Skeletal muscle tissue (tissue), 3 donors: ENCODE measurements at regions not wholly inside any gene's neighbourhood (a gene's known extent, or its start where the extent isn't known, plus 50 kb on each side); places are given as distances from the start of the nearest gene placed in this dataset.
"Not testable (repeated sequence)": the region's sequence is repeated elsewhere in the genome, so short reads cannot be mapped to it uniquely, and the experiment has no call there.

Source experiments
- H3K27ac ChIP-seq: one replicate; pipeline ENCODE4 v1.7.0; 2013; ENCODE audit warnings: mild to moderate bottlenecking, low read depth, low read length, inconsistent platforms
- H3K27me3 ChIP-seq, 3 donors: one replicate each; pipeline ENCODE4 v1.7.0; 2013; ENCODE audit warnings: low read length in 3 of 3; ENCODE audit not compliant: control insufficient read depth in 3 of 3, insufficient read depth in 3 of 3
- H3K36me3 ChIP-seq, 3 donors: one replicate each; pipeline ENCODE4 v1.7.0; 2013; ENCODE audit warnings: low read length in 3 of 3; ENCODE audit not compliant: control insufficient read depth in 3 of 3, insufficient read depth in 3 of 3
- H3K4me1 ChIP-seq, 3 donors: one replicate each; pipeline ENCODE4 v1.7.0; 2013; ENCODE audit warnings: low read length in 3 of 3, mild to moderate bottlenecking in 3 of 3; ENCODE audit not compliant: control insufficient read depth in 3 of 3, insufficient read depth in 3 of 3
- H3K4me3 ChIP-seq, 3 donors: one replicate each; pipeline ENCODE4 v1.7.0; 2013; ENCODE audit warnings: low read length in 3 of 3
- H3K9ac ChIP-seq, 3 donors: one replicate each; pipeline ENCODE4 v1.7.0; 2013; ENCODE audit warnings: low read length in 3 of 3, mild to moderate bottlenecking in 3 of 3, moderate library complexity in 2 of 3, low read depth in 1 of 3
- H3K9me3 ChIP-seq, 3 donors: one replicate each; pipeline ENCODE4 v1.7.0; 2013; ENCODE audit warnings: low read length in 3 of 3; ENCODE audit not compliant: control insufficient read depth in 3 of 3
- donor health status: Osteomylitis.

DNA sequence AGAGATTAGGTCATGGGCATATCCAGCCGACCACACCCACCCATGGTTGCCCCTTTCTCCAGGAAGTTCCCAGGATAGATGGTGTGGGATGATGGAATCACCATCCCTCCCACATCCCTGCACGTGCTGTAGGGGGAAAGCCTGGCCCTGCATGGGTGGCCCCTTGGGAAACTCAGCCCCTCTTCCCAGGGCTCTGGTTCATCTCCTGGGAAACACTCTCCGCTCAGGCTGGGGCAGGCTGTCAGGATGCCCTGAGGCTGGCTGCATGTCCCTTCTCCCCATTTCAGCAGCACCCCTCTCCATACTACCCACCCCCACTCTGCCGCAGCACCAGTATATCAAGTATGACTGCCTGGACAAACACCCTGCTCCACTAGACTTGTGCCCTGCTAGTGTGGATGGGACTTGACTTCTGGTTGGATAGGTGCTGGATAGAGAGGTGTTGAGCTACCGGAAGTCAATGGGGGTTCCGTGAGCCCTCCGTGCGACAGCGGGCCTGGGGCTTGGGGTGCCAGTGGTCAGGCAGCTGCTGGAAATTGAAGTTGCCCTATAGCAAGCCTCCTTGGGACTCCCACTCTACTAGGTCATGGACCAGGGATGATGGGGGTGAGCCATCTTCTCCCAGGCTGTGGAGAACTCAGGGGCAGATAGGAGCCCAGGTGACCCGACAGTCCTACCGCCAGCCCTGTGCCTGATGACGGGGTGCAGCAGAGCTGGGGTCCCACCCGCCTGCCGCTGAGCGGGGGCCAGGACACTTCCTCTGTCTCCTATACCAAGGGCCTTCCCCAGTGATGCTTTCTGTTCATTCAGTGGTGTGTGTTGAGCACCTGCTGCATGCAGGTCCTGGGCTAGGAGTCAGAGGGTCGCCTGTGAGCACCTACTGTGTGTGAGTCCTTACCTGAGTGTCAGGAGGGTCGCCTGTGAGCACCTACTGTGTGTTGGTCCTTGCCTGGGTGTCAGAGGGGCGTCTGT, 69.4 kb upstream of the COL5A1 start:
- Histone ChIP-seq H3K27me3 (peaks cover 4 to 28% (median 13%) of the 10 kb centered on the region in 3 donors), H3K36me3 (no peaks in the 10 kb centered on the region), H3K4me3 (no peak overlapping the region), H3K9ac (no peak overlapping the region), H3K27ac (no peak overlapping the region), H3K9me3 (peaks cover 0 to under 1% (median under 1%) of the 10 kb centered on the region in 3 donors), H3K4me1 (peaks cover 0 to 3% (median 0%) of the 10 kb centered on the region in 3 donors)

DNA sequence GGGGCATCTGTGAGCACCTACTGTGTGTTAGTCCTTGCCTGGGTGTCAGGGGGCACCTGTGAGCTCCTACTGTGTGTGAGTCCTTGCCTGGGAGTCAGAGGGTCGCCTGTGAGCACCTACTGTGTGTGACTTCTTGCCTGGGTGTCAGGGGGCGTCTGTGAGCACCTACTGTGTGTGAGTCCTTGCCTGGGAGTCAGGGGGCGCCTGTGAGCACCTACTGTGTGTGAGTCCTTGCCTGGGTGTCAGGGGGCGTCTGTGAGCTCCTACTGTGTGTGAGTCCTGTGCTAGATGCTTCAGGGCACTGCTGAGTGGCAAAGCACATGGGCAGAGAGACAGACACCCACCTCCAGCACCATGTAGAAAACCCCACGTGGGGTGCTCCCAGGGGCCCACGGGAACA, 66.9 kb upstream of the COL5A1 start:
- H3K4me3 ChIP-seq, H3K36me3 ChIP-seq, H3K27ac ChIP-seq, H3K4me1 ChIP-seq, H3K9me3 ChIP-seq, H3K9ac ChIP-seq: not testable (repeated sequence)
- H3K27me3 ChIP-seq, result peaks cover 10 to 30% (median 21%) of the 10 kb centered on the region in 3 donors

DNA sequence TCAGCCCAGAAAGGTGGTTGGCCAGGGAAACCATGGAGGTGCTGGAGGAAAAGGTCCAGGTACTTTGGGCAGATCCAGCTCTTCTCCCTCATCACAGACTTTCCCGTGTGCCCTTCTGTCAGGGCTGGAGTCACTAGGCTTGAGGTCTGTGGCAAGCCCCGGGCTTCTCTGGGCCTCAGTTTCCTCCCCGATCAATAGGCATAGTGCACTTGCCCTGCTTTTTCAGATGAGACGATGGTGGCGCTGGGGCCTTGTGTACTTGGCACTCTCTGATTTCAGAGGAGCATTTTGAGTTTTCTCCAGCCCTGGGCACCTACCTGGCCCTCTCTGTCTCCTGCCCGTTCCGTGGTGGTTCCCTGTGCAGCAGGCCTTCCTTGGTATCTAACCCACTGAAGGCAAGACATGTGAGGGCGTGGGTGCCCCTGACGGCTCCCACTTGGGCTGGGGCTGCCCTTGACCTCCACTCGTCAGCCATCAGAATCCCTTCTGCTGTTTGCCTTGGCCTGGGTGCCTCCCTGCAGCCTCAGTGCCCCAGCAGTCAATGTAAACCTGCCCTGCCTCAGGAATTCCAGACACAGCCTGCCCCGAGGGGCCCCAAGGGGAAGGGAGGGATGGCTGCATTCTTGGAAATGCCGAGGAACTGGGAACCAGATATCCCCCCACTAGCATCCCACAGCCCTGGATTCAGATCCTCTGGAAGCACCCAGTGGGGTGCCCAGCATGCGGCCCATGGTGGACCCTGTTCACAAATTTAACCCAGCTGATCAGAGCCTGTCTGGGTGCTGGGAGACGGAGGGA, 66.3 kb upstream of the COL5A1 start:
- Histone ChIP-seq H3K36me3 (no peaks in the 10 kb centered on the region), H3K9ac (no peak overlapping the region), H3K27ac (no peak overlapping the region), H3K9me3 (no peaks in the 10 kb centered on the region), H3K4me3 (no peak overlapping the region), H3K4me1 (peaks cover 0 to 3% (median 0%) of the 10 kb centered on the region in 3 donors), H3K27me3 (peaks cover 10 to 28% (median 21%) of the 10 kb centered on the region in 3 donors)

DNA sequence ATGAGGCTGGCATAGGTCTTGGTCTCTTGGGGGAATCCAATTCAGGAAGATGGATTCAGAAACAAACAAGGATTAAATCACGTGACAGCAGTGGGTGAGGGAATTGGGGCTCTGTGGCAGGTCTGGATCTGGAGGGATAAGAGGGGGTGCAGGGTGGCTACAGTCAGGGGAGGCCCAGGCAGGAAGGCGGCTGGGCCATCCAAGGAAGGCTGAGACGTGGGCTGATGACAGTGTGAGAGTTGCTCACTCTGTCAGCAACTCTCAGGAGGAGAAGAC, 65.8 kb upstream of the COL5A1 start:
- peaks cover 0 to 2% (median 0%) of the 10 kb centered on the region in 3 donors for H3K4me1 ChIP-seq
- no peaks in the 10 kb centered on the region for H3K36me3 ChIP-seq
- no peaks in the 10 kb centered on the region for H3K9me3 ChIP-seq
- H3K27ac ChIP-seq, result no peak overlapping the region
- H3K9ac ChIP-seq, result no peak overlapping the region
- H3K4me3 ChIP-seq, result no peak overlapping the region
- H3K27me3 ChIP-seq, result peaks cover 10 to 28% (median 21%) of the 10 kb centered on the region in 3 donors

DNA sequence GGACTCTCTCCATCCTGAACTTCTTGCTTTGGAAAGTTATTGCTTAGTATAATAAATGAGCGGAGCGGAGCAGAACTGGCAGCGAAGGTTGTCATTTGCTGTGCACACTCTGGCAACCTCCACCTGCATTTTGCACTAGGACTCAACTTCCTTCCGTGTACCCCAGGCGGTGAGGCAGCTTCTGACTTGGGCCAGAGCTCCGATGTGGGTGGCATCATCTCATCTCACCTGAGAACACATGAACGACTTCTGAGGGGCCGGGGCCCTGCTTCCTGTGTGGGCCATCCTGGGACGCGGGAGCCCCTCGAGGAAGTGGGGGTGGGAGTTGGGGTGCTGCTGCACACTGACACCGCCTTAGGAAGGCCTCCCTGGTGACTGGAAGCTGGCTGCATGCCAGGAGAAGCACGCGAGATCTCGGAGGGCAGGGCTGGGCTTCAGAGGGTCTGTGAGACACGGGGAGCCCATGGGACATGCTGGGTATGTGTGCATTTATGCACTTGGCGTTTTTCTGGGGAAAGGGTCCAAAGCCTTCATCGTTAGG, 56.5 kb upstream of the COL5A1 start:
- H3K9me3 ChIP-seq, result no peaks in the 10 kb centered on the region
- H3K27ac ChIP-seq, result no peak overlapping the region
- H3K36me3 ChIP-seq, result no peaks in the 10 kb centered on the region
- H3K9ac ChIP-seq, result no peak overlapping the region
- H3K27me3 ChIP-seq, result peaks cover 0 to 13% (median 11%) of the 10 kb centered on the region in 3 donors
- H3K4me1 ChIP-seq, result no peaks in the 10 kb centered on the region
- no peak overlapping the region for H3K4me3 ChIP-seq

DNA sequence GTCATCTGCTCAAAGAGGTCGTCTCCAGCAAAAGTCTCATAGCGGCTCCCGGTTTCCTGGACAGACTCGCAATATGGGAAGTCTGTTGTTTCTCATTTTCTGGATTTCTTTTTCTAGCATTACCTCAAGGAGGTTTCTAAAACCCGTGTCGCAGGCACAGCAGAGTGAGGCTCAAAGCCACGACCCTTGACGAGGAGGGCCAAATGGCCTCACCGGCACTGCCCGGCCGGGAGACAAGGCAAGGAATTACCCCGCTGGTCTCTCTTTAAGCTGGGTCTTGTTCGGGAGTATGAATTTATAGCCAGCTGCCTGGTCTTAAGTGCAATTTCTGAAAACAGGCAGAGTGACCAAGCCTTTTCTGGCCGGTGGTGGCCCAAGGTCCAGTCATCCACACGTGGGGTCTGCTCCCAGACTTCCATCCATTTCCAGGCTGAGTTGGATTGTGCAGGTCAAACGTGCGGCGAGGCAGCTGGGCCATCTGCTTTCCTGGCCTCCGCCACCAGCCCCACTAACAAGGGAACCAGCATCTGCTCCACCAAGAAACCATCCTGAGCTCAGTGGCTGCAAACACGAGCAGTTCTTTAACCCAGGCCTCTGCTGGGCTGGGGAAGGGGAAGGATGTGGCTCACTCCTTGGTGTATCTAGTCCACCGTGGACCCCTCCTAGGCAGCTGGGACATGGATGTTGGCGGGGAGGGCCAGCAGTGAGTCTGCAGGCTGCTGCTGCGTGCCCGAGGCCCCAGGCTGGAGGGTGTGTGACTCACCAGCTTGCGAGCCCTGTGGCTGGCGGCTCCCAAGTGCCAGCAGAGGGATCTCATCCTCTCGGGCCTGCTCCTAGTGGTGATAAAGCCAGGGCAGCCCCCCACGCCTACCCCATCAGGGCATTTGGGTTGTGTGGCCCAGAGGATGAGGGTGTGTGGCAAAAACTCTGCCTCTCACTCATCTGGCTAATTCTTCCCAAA, 55.6 kb upstream of the COL5A1 start:
- H3K9me3 ChIP-seq, result no peaks in the 10 kb centered on the region
- no peak overlapping the region for H3K4me3 ChIP-seq
- H3K36me3 ChIP-seq, result no peaks in the 10 kb centered on the region
- no peak overlapping the region for H3K9ac ChIP-seq
- H3K27me3 ChIP-seq, result peaks cover under 1 to 16% (median 14%) of the 10 kb centered on the region in 3 donors
- H3K27ac ChIP-seq, result no peak overlapping the region
- peaks cover 0 to 3% (median 0%) of the 10 kb centered on the region in 3 donors for H3K4me1 ChIP-seq

DNA sequence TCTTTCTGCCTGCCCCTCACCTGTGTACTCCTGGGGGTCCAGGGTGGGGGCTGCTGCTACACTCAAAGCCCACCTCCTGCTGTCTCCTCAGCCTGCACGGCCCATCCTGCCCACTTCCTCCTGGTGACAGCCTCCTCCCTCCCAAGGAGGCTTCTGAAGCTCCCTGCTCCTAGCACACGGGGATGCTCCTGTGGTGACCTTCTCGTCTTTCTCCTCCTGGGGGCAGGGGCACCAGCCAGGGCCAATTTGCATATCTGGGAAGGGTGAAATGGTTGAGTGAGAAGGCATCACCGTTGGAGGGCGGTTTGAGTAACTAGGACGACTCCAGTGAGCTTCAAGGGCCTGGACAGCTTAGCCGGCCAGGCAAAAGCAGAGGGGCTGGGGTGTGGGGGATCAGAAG, 51.9 kb upstream of the COL5A1 start:
- Histone ChIP-seq H3K36me3 (no peaks in the 10 kb centered on the region), H3K27me3 (peaks cover 5 to 28% (median 25%) of the 10 kb centered on the region in 3 donors), H3K9me3 (no peaks in the 10 kb centered on the region), H3K9ac (no peak overlapping the region), H3K4me3 (no peak overlapping the region), H3K27ac (no peak overlapping the region), H3K4me1 (peaks cover 0 to 8% (median 6%) of the 10 kb centered on the region in 3 donors)

DNA sequence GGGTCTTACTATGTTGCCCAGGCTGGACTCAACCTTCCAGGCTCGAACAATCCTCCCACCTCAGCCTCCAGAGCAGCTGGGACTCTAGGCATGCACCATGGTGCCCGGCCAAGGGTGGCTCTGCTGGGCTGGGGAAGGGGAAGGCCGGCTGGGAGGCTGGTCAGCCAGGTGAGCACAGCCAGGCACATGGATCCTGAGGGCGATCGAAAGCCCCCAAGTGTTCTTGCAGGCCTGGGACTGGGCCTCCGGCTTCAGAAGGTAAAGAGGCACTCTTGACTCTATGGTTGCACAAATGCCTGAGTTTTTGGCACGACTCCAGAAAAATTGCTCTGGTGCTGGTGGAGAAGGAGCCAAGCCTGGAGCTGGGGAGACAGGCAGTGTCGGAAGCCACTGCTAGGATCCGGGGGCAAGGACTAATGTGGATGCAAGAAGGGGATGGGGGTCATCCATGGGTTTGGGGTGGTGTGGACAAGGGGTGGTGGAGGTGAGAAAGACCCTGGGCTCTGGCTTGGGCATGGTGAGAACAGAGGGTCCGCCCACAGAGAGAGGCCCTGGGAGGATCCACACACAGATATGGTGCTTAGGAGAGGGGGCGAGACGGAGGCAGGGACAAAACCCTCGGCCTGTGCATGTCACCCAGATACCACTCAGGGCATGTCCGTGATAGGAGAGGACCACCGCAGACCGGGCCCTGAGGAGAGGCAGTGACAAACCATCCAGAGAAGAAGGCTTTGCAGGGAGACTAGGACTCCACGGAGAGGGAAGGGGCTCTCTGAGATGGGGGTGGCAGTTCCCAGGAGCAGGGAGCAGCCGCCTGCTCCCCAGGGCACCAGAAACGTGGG, 51.1 kb upstream of the COL5A1 start:
- no peak overlapping the region for H3K4me3 ChIP-seq
- H3K27me3 ChIP-seq, result peaks cover 5 to 28% (median 27%) of the 10 kb centered on the region in 3 donors
- H3K4me1 ChIP-seq, result peaks cover 0 to 8% (median 6%) of the 10 kb centered on the region in 3 donors
- H3K9ac ChIP-seq, result no peak overlapping the region
- H3K36me3 ChIP-seq, result no peaks in the 10 kb centered on the region
- H3K27ac ChIP-seq, result no peak overlapping the region
- no peaks in the 10 kb centered on the region for H3K9me3 ChIP-seq
